ENCODE measurements at regions not wholly inside any gene's neighbourhood (a gene's known extent, or its start where the extent isn't known, plus 50 kb on each side); places are given as distances from the start of the nearest gene placed in this dataset.

DNA sequence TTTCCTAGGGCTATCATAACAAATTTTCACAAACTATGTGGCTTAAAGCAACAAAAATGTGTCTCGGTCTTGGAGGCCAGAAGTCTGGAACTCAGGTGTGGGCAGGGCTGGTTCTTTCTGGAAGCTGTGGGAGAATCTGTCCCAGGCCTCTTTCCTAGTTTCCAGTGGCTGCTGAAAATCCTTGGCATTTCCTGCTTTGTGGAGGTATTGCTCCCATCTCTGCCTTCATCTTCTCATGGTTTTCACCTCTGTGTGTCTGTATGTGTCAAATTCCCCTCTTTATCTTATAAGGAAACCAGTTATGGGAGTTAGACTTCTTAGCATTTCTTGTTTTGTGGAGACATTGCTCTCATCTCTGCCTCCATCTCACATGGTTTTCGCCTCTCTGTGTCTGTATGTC is 130.4 kb upstream of the PLET1 start:
- no peaks in the 10 kb centered on the region for H3K9me3 ChIP-seq (ENCODE audit: low read length)
- ChIA-PET CTCF (ENCODE audit: low intra/inter-chr PET ratio, low total read pairs) (no interaction called here), POLR2A (no interaction called here)
- H3K4me3 ChIP-seq (replicated peaks in 1 of 3; ENCODE audit: insufficient read depth in 1 of 3, low read depth in 2 of 3, low read length in 3 of 3): no peak overlapping the region
- BruUV-seq (replicated peaks): no TSS peak
- H3K27ac ChIP-seq (ENCODE audit: extremely low read length, insufficient read depth, low read length): no peak overlapping the region
- WGBS (ENCODE audit: low lambda C conversion rate): 7% methylated on average over 2 of the region's 2 CpGs
- H3K4me1 ChIP-seq (ENCODE audit: insufficient read depth, low read length): no peaks in the 10 kb centered on the region
- in situ Hi-C loops (cut with HindIII; ENCODE audit: extremely low pct_ligation_motif_present, low pct_unique_long_range_greater_than_20kb): no loop called here
- ATAC-seq (no peak), FAIRE-seq (no peak), DNase-seq (ENCODE audit: low spot score) (no peak)
- no peaks in the 10 kb centered on the region for H3K36me3 ChIP-seq (replicated peaks in 1 of 2; ENCODE audit: control insufficient read depth in 1 of 2, insufficient read depth in 2 of 2, low read length in 2 of 2)
- no peaks in the 10 kb centered on the region for H3K27me3 ChIP-seq (ENCODE audit: control insufficient read depth in 1 of 2, insufficient read depth in 2 of 2, low read length in 2 of 2)
- H3K4me2 ChIP-seq (ENCODE audit: low read depth, low read length): no peak overlapping the region
- H2AFZ ChIP-seq (ENCODE audit: low read length): no peak overlapping the region
- TF ChIP-seq, protein P1, sequence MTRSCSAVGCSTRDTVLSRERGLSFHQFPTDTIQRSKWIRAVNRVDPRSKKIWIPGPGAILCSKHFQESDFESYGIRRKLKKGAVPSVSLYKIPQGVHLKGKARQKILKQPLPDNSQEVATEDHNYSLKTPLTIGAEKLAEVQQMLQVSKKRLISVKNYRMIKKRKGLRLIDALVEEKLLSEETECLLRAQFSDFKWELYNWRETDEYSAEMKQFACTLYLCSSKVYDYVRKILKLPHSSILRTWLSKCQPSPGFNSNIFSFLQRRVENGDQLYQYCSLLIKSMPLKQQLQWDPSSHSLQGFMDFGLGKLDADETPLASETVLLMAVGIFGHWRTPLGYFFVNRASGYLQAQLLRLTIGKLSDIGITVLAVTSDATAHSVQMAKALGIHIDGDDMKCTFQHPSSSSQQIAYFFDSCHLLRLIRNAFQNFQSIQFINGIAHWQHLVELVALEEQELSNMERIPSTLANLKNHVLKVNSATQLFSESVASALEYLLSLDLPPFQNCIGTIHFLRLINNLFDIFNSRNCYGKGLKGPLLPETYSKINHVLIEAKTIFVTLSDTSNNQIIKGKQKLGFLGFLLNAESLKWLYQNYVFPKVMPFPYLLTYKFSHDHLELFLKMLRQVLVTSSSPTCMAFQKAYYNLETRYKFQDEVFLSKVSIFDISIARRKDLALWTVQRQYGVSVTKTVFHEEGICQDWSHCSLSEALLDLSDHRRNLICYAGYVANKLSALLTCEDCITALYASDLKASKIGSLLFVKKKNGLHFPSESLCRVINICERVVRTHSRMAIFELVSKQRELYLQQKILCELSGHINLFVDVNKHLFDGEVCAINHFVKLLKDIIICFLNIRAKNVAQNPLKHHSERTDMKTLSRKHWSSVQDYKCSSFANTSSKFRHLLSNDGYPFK (CRISPR knock-in tag; IDR thresholded peaks at IDR 0.05; ENCODE audit: borderline replicate concordance): no peak
- no peak for TF ChIP-seq ZNF572 (CRISPR knock-in tag; IDR thresholded peaks at IDR 0.05)
- TF ChIP-seq CCDC6 (CRISPR knock-in tag; IDR thresholded peaks at IDR 0.05): no peak
- TF ChIP-seq EED (CRISPR knock-in tag; IDR thresholded peaks at IDR 0.05): no peak
- no peak for TF ChIP-seq CHD2 (IDR thresholded peaks at IDR 0.05; ENCODE audit: low read depth, low read length)
- TF ChIP-seq ZFP1 (CRISPR knock-in tag; IDR thresholded peaks at IDR 0.05): no peak
- no peak for TF ChIP-seq FOXO1 (CRISPR knock-in tag; IDR thresholded peaks at IDR 0.05)
- no peak for TF ChIP-seq HNRNPK (IDR thresholded peaks at IDR 0.05; ENCODE audit: low read depth, low read length, poor library complexity, severe bottlenecking)
- no peak for TF ChIP-seq ZNF224 (CRISPR knock-in tag; IDR thresholded peaks at IDR 0.05)
- no peak for TF ChIP-seq RARA (CRISPR knock-in tag; IDR thresholded peaks at IDR 0.05)
- TF ChIP-seq PRDM4 (CRISPR knock-in tag; IDR thresholded peaks at IDR 0.05; ENCODE audit: borderline replicate concordance): no peak
- no peak for TF ChIP-seq E2F2 (CRISPR knock-in tag; IDR thresholded peaks at IDR 0.05; ENCODE audit: borderline replicate concordance)
- TF ChIP-seq, protein P2, sequence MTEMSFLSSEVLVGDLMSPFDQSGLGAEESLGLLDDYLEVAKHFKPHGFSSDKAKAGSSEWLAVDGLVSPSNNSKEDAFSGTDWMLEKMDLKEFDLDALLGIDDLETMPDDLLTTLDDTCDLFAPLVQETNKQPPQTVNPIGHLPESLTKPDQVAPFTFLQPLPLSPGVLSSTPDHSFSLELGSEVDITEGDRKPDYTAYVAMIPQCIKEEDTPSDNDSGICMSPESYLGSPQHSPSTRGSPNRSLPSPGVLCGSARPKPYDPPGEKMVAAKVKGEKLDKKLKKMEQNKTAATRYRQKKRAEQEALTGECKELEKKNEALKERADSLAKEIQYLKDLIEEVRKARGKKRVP (CRISPR knock-in tag; IDR thresholded peaks at IDR 0.05): no peak
- TF ChIP-seq ATM (IDR thresholded peaks at IDR 0.05; ENCODE audit: borderline replicate concordance): no peak
- TF ChIP-seq NR2F1 (CRISPR knock-in tag; IDR thresholded peaks at IDR 0.05): no peak
- TF ChIP-seq NCOA1 (CRISPR knock-in tag; IDR thresholded peaks at IDR 0.05): no peak
- TF ChIP-seq MEIS1 (CRISPR knock-in tag; IDR thresholded peaks at IDR 0.05; ENCODE audit: borderline replicate concordance): no peak
- no peak for TF ChIP-seq ZNF335 (CRISPR knock-in tag; IDR thresholded peaks at IDR 0.05)
- TF ChIP-seq ONECUT2 (CRISPR knock-in tag; IDR thresholded peaks at IDR 0.05): no peak
- TF ChIP-seq CCAR2 (optimal IDR thresholded peaks at IDR 0.05; ENCODE audit: low read depth, low read length): no peak
- no peak overlapping the region for H3K9ac ChIP-seq (ENCODE audit: insufficient read depth, low read depth, low read length)
- H3K79me2 ChIP-seq (ENCODE audit: insufficient read depth, low read length): no peaks in the 10 kb centered on the region
- intact Hi-C loops (cut with micrococcal nuclease; ENCODE audit: unreplicated experiment): no loop called here
- H4K20me1 ChIP-seq (ENCODE audit: insufficient read depth, low read length): no peaks in the 10 kb centered on the region

All from HepG2 (cell line).